Uterus (tissue), 2 donors: ENCODE measurements at regions not wholly inside any gene's neighbourhood (a gene's known extent, or its start where the extent isn't known, plus 50 kb on each side); places are given as distances from the start of the nearest gene placed in this dataset.

ENCODE experiments used
- CTCF ChIP-seq, 4 experiments: fragments of 200-600 bp in 2 of 4; fragments of 450-650 bp in 2 of 4; sonication (generic) in 2 of 4; IDR thresholded peaks; one replicate each; pipeline ENCODE4 v1.5.1; 2016 to 2019; ENCODE audit warnings: antibody characterized with exemption in 4 of 4, mild to moderate bottlenecking in 2 of 4, moderate library complexity in 1 of 4
- POLR2A ChIP-seq, 2 donors: fragments of 450-650 bp; IDR thresholded peaks; one replicate each; pipeline ENCODE4 v1.6.1; 2016; ENCODE audit warnings: antibody characterized with exemption in 2 of 2, mild to moderate bottlenecking in 1 of 2, moderate library complexity in 1 of 2

DNA sequence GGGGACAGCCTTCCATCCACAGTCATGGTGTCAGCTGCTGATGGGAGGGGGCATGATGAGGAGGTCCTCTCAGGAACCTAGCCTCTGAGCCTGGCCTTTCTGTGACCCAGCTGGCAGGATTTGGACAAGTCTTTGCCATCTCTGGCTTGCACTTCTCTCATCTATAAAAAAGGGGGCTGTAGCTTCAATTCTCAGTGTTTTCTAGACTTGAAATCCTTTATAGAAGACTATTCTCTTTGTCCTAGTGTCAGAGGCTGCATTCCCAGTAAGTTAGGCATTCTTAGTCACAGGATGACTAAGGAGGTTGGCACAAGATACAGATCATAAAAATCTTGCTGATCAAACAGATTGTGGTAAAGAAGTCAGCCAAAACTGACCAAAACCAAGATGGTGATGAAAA, 958.5 kb downstream of the CNTNAP5 start:
- TF ChIP-seq CTCF (IDR thresholded peaks at IDR 0.05) (no peak), POLR2A (IDR thresholded peaks at IDR 0.05) (no peak)
